K562 (cell line): ENCODE measurements at regions not wholly inside any gene's neighbourhood (a gene's known extent, or its start where the extent isn't known, plus 50 kb on each side); places are given as distances from the start of the nearest gene placed in this dataset.

ENCODE experiments used
- ATAC-seq: fragments of 200-7000 bp; cut with Tn5 transposase; 3 replicates; pipeline ENCODE4 v1.9.1; 2020; ENCODE audit warnings: moderate library complexity
- BruUV-seq: library from RNA; stranded (reverse); fragments of 400-500 nt; replicated peaks from 2 replicates; lab custom pipeline; 2021; lab: Mats Ljungman, UMichigan
- CTCF ChIA-PET: fragments of 300-600 bp; formaldehyde crosslinking; extraction: SDS; loops from one replicate; lab custom pipeline; 2021; ENCODE audit warnings: low intra/inter-chr PET ratio; lab: Yijun Ruan, JAX
- POLR2A ChIA-PET: fragments of 300-600, 350-650 bp; sonication (Branson Sonifier 250); formaldehyde crosslinking; extraction: SDS; loops from one replicate; lab custom pipeline; 2021; ENCODE audit warnings: antibody characterized with exemption, inconsistent platforms; lab: Yijun Ruan, JAX
- DNase-seq, 4 experiments: peaks; one replicate each; pipeline versions ENCODE4 v3.0.0 to v3.0.0-alpha.2; 2011 to 2018; ENCODE audit warnings: low spot score in 3 of 4, mixed read lengths in 3 of 4; ENCODE audit errors: extremely low read depth in 1 of 4
- FAIRE-seq: peaks from 2 replicates; lab custom pipeline; 2011; peaks lifted over from hg19 to GRCh38; lab: Jason Lieb, UNC
- H2AFZ ChIP-seq: 2 replicates; pipeline ENCODE4 v1.6.0; 2011; ENCODE audit warnings: low read depth, low read length, control low read depth, inconsistent platforms
- H3K27ac ChIP-seq: fragments of 200-600 bp; 3 replicates; pipeline ENCODE4 v1.8.0; 2011; ENCODE audit warnings: low read depth, mild to moderate bottlenecking, control low read depth, inconsistent platforms, low read length, moderate library complexity, mixed read lengths; ENCODE audit errors: extremely low read depth
- H3K27me3 ChIP-seq, 2 experiments: fragments of 300-600 bp in 1 of 2; 2 replicates in 1 of 2; 3 replicates in 1 of 2; pipeline versions ENCODE4 v1.6.0 to v1.8.0; 2011; ENCODE audit warnings: inconsistent platforms in 2 of 2, low read length in 2 of 2, mild to moderate bottlenecking in 1 of 2, mixed read lengths in 1 of 2, moderate library complexity in 1 of 2; ENCODE audit not compliant: control insufficient read depth in 2 of 2, insufficient read depth in 2 of 2
- H3K36me3 ChIP-seq: fragments of 300-600 bp; 3 replicates; pipeline ENCODE4 v1.8.0; 2011; ENCODE audit warnings: mild to moderate bottlenecking, low read length, inconsistent platforms; ENCODE audit not compliant: control insufficient read depth, insufficient read depth
- H3K4me1 ChIP-seq, 2 experiments: fragments of 200-600 bp in 1 of 2; replicated peaks in 1 of 2; 2 replicates in 1 of 2; 3 replicates in 1 of 2; pipeline versions ENCODE4 v1.5.1 to v1.8.0; 2011; ENCODE audit warnings: inconsistent platforms in 2 of 2, low read length in 2 of 2, mild to moderate bottlenecking in 1 of 2, mixed read lengths in 1 of 2, moderate library complexity in 1 of 2; ENCODE audit not compliant: control insufficient read depth in 2 of 2, insufficient read depth in 2 of 2
- H3K4me2 ChIP-seq: 2 replicates; pipeline ENCODE4 v1.6.1; 2011; ENCODE audit warnings: low read length, control low read depth, inconsistent platforms, mixed read lengths; ENCODE audit not compliant: insufficient read depth
- H3K4me3 ChIP-seq: fragments of 200-600 bp; sonication (generic), shearing (Covaris generic); 2 replicates; pipeline ENCODE4 v1.5.1; 2016; ENCODE audit warnings: control low read depth, inconsistent platforms
- H3K79me2 ChIP-seq: fragments of 200-600 bp; 3 replicates; pipeline ENCODE4 v1.8.0; 2011; ENCODE audit warnings: low read length, inconsistent platforms; ENCODE audit not compliant: control insufficient read depth, insufficient read depth
- H3K9ac ChIP-seq, 2 experiments: 2 replicates each; pipeline versions ENCODE4 v1.6.0 to v1.6.1; 2011; ENCODE audit warnings: low read depth in 2 of 2, low read length in 2 of 2, control low read depth in 1 of 2, inconsistent platforms in 1 of 2, mild to moderate bottlenecking in 1 of 2, mixed read lengths in 1 of 2; ENCODE audit not compliant: insufficient read depth in 1 of 2
- H3K9me1 ChIP-seq: one replicate; pipeline ENCODE4 v1.6.0; 2011; ENCODE audit warnings: inconsistent platforms, mild to moderate bottlenecking, low read length, moderate library complexity; ENCODE audit not compliant: control insufficient read depth, insufficient read depth
- H3K9me3 ChIP-seq: replicated peaks from 2 replicates; pipeline ENCODE4 v1.5.1; 2011; ENCODE audit warnings: low read depth, low read length, inconsistent platforms; ENCODE audit not compliant: control insufficient read depth, insufficient read depth
- H4K20me1 ChIP-seq: replicated peaks from 2 replicates; pipeline ENCODE4 v1.6.1; 2011; ENCODE audit warnings: low read length, inconsistent platforms, mixed read lengths; ENCODE audit not compliant: control insufficient read depth, insufficient read depth
- HNRNPLL ChIP-seq: fragments of 200-400 bp; formaldehyde crosslinking; IDR thresholded peaks from 2 replicates; pipeline ENCODE4 v1.6.1; 2017; ENCODE audit warnings: low read length, low read depth, mild to moderate bottlenecking; ENCODE audit not compliant: poor library complexity, severe bottlenecking
- NELFE ChIP-seq: IDR thresholded peaks from 2 replicates; pipeline ENCODE4 v1.6.1; 2011; ENCODE audit warnings: mild to moderate bottlenecking; ENCODE audit not compliant: insufficient read depth, insufficient read length
- WGBS: fragments of 100-300 bp; shearing (Covaris generic); methylation state at CpG from one replicate; pipeline ENCODE4 v1.1.6; 2016; ENCODE audit warnings: low coverage, mixed read lengths; ENCODE audit not compliant: insufficient coverage; ENCODE audit errors: missing lambda C conversion rate; 5-methylcytosine and 5-hydroxymethylcytosine counted together
- in situ Hi-C: fragments of 300-500 bp; cut with MboI; formaldehyde crosslinking; loops from 4 replicates; pipeline ENCODE4 v1.15.0; 2018; ENCODE audit warnings: inconsistent platforms, mixed read lengths
- intact Hi-C: fragments of 100-400 bp; cut with micrococcal nuclease; formaldehyde crosslinking; loops from 2 replicates; pipeline ENCODE4 v1.14.2; 2022
- TF ChIP-seq, protein P1 (sequence below), 3 experiments: fragments of 200-800 bp in 1 of 3; fragments of 250-450 bp in 1 of 3; fragments of 450-650 bp in 1 of 3; sonication (Bioruptor Pico) in 1 of 3; sonication (Bioruptor generic) in 1 of 3; formaldehyde crosslinking in 1 of 3; IDR thresholded peaks; 2 replicates each; pipeline versions ENCODE4 v1.6.1 to v1.8.0; 2016 to 2022; ENCODE audit warnings: mild to moderate bottlenecking in 2 of 3, missing genetic modification characterization in 2 of 3, missing compliant biosample characterization in 1 of 3, moderate library complexity in 1 of 3

DNA sequence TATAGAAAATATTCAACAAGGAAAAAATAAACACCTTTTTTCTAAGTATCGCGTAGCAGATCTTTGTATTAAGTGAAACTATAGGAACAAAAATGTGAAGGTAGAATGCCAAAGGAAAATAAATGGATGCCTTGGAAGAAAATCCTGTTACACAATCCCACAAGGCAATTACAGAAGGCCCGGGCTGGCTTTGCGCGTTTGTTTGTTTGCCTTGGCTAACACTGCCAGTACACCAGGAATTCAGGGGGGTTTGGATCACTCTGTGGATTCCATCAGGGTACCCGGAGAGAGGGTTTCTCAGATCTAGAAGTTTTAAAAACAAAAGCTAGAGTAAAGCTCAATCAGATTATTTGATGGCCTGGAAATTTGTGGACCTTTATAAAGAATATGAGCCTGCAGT lies 478.3 kb downstream of the FBXO15 start:
- TF ChIP-seq HNRNPLL (no peak), NELFE (no peak)
- TF ChIP-seq, protein P1, sequence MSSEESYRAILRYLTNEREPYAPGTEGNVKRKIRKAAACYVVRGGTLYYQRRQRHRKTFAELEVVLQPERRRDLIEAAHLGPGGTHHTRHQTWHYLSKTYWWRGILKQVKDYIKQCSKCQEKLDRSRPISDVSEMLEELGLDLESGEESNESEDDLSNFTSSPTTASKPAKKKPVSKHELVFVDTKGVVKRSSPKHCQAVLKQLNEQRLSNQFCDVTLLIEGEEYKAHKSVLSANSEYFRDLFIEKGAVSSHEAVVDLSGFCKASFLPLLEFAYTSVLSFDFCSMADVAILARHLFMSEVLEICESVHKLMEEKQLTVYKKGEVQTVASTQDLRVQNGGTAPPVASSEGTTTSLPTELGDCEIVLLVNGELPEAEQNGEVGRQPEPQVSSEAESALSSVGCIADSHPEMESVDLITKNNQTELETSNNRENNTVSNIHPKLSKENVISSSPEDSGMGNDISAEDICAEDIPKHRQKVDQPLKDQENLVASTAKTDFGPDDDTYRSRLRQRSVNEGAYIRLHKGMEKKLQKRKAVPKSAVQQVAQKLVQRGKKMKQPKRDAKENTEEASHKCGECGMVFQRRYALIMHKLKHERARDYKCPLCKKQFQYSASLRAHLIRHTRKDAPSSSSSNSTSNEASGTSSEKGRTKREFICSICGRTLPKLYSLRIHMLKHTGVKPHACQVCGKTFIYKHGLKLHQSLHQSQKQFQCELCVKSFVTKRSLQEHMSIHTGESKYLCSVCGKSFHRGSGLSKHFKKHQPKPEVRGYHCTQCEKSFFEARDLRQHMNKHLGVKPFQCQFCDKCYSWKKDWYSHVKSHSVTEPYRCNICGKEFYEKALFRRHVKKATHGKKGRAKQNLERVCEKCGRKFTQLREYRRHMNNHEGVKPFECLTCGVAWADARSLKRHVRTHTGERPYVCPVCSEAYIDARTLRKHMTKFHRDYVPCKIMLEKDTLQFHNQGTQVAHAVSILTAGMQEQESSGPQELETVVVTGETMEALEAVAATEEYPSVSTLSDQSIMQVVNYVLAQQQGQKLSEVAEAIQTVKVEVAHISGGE (CRISPR knock-in tag; IDR thresholded peaks at IDR 0.05): no peak
- TF ChIP-seq, all 486 proteins: peak for 0
- no TSS peak for BruUV-seq
- H3K79me2 ChIP-seq: no peaks in the 10 kb centered on the region
- ChIA-PET POLR2A (no interaction called here), CTCF (no interaction called here)
- intact Hi-C loops (no loop called here), in situ Hi-C loops (no loop called here)
- H3K9me1 ChIP-seq: no peaks in the 10 kb centered on the region
- no peak overlapping the region for H2AFZ ChIP-seq
- no peaks in the 10 kb centered on the region for H3K9me3 ChIP-seq
- H4K20me1 ChIP-seq: no peaks in the 10 kb centered on the region
- no peak overlapping the region for H3K9ac ChIP-seq
- no peaks in the 10 kb centered on the region for H3K36me3 ChIP-seq
- 0% methylated on average over 6 of the region's 6 CpGs for WGBS
- H3K4me1 ChIP-seq: no peaks in the 10 kb centered on the region
- FAIRE-seq (no peak), DNase-seq (no peak), ATAC-seq (no peak)
- H3K27me3 ChIP-seq: no peaks in the 10 kb centered on the region
- H3K4me2 ChIP-seq: no peak overlapping the region
- H3K27ac ChIP-seq: no peak overlapping the region
- H3K4me3 ChIP-seq: no peak overlapping the region
